Activated T-helper 1 cell treated with anti-CD3 and anti-CD28 coated beads, Interleukin-12 subunit alpha, Interleukin-12 subunit beta, Interleukin-2, Interleukin-4 antibody, amounts not matched to agents 30 ng/mL and 10 ng/mL and 1 ng/mL, durations not matched to agents 14 hours and 24 hours and 36 hours (primary cell): ENCODE measurements at regions not wholly inside any gene's neighbourhood (a gene's known extent, or its start where the extent isn't known, plus 50 kb on each side); places are given as distances from the start of the nearest gene placed in this dataset.

Experiments used
- DNase-seq: peaks from one replicate; pipeline ENCODE4 v3.0.0; 2021; ENCODE audit warnings: low spot score
- H3K27ac Mint-ChIP-seq: one replicate; pipeline ENCODE4 v1.8.0; 2021; ENCODE audit warnings: mild to moderate bottlenecking, mixed read lengths
- H3K27me3 Mint-ChIP-seq: one replicate; pipeline ENCODE4 v1.8.0; 2022; ENCODE audit warnings: mild to moderate bottlenecking, moderate library complexity, mixed read lengths; ENCODE audit not compliant: insufficient read depth
- H3K36me3 Mint-ChIP-seq: one replicate; pipeline ENCODE4 v1.8.0; 2021; ENCODE audit warnings: low read depth, mixed read lengths
- H3K4me1 Mint-ChIP-seq: one replicate; pipeline ENCODE4 v1.8.0; 2021; ENCODE audit warnings: low read depth, mixed read lengths
- H3K4me3 Mint-ChIP-seq: one replicate; pipeline ENCODE4 v1.8.0; 2021; ENCODE audit warnings: mild to moderate bottlenecking, moderate library complexity, mixed read lengths
- H3K9me3 Mint-ChIP-seq: one replicate; pipeline ENCODE4 v1.8.0; 2021; ENCODE audit warnings: mixed read lengths
- intact Hi-C: fragments of 100-400 bp; cut with micrococcal nuclease; formaldehyde crosslinking; loops from one replicate; pipeline ENCODE4 v1.15.1; 2024

- H3K27ac Mint-ChIP-seq, result no peak overlapping the region
- no peaks in the 10 kb centered on the region for H3K9me3 Mint-ChIP-seq
- H3K36me3 Mint-ChIP-seq, result no peaks in the 10 kb centered on the region
- peaks cover 4% of the 10 kb centered on the region for H3K27me3 Mint-ChIP-seq
- H3K4me3 Mint-ChIP-seq, result no peak overlapping the region
- DNase-seq, result no peak
- intact Hi-C loops, result no loop called here
- no peaks in the 10 kb centered on the region for H3K4me1 Mint-ChIP-seq
These were observed 87.0 kb upstream of the ADGRF1 start for GRCh38 chr6:47129129-47129528.

- H3K27ac Mint-ChIP-seq, result no peak overlapping the region
- no peaks in the 10 kb centered on the region for H3K36me3 Mint-ChIP-seq
- intact Hi-C loops, result no loop called here
- no peaks in the 10 kb centered on the region for H3K9me3 Mint-ChIP-seq
- no peaks in the 10 kb centered on the region for H3K4me1 Mint-ChIP-seq
- H3K4me3 Mint-ChIP-seq, result no peak overlapping the region
- no peak for DNase-seq
- no peaks in the 10 kb centered on the region for H3K27me3 Mint-ChIP-seq
These were observed 84.7 kb upstream of the ADGRF1 start for GRCh38 chr6:47126647-47127391.

GRCh38 chr6:47118611-47119010 is 76.5 kb upstream of the ADGRF1 start:
- Mint-ChIP-seq H3K36me3 (no peaks in the 10 kb centered on the region), H3K4me1 (no peaks in the 10 kb centered on the region), H3K4me3 (no peak overlapping the region), H3K9me3 (no peaks in the 10 kb centered on the region), H3K27me3 (no peaks in the 10 kb centered on the region), H3K27ac (no peak overlapping the region)
- no peak for DNase-seq
- intact Hi-C loops, result no loop called here

GRCh38 chr6:47117314-47117713 is 75.2 kb upstream of the ADGRF1 start:
- Mint-ChIP-seq H3K4me3 (no peak overlapping the region), H3K27ac (no peak overlapping the region), H3K36me3 (no peaks in the 10 kb centered on the region), H3K27me3 (no peaks in the 10 kb centered on the region), H3K9me3 (no peaks in the 10 kb centered on the region), H3K4me1 (no peaks in the 10 kb centered on the region)
- intact Hi-C loops, result no loop called here
- no peak for DNase-seq

GRCh38 chr6:47116606-47117005 is 74.5 kb upstream of the ADGRF1 start:
- H3K36me3 Mint-ChIP-seq, result no peaks in the 10 kb centered on the region
- H3K27me3 Mint-ChIP-seq, result no peaks in the 10 kb centered on the region
- H3K4me3 Mint-ChIP-seq, result no peak overlapping the region
- intact Hi-C loops, result no loop called here
- no peaks in the 10 kb centered on the region for H3K9me3 Mint-ChIP-seq
- H3K27ac Mint-ChIP-seq, result no peak overlapping the region
- DNase-seq, result no peak
- H3K4me1 Mint-ChIP-seq, result no peaks in the 10 kb centered on the region

- Mint-ChIP-seq H3K4me3 (no peak overlapping the region), H3K36me3 (no peaks in the 10 kb centered on the region), H3K4me1 (no peaks in the 10 kb centered on the region), H3K27ac (no peak overlapping the region), H3K27me3 (no peaks in the 10 kb centered on the region), H3K9me3 (no peaks in the 10 kb centered on the region)
- no peak for DNase-seq
- intact Hi-C loops, result no loop called here
These were observed 74.0 kb upstream of the ADGRF1 start for GRCh38 chr6:47116086-47116485.

- no peak for DNase-seq
- Mint-ChIP-seq H3K27ac (no peak overlapping the region), H3K9me3 (no peaks in the 10 kb centered on the region), H3K4me1 (no peaks in the 10 kb centered on the region), H3K36me3 (no peaks in the 10 kb centered on the region), H3K4me3 (no peak overlapping the region), H3K27me3 (no peaks in the 10 kb centered on the region)
- intact Hi-C loops, result no loop called here
These were observed 72.3 kb upstream of the ADGRF1 start for GRCh38 chr6:47114460-47114859.

- DNase-seq, result no peak
- no peak overlapping the region for H3K27ac Mint-ChIP-seq
- H3K4me3 Mint-ChIP-seq, result no peak overlapping the region
- no peaks in the 10 kb centered on the region for H3K27me3 Mint-ChIP-seq
- no peaks in the 10 kb centered on the region for H3K9me3 Mint-ChIP-seq
- H3K36me3 Mint-ChIP-seq, result no peaks in the 10 kb centered on the region
- no peaks in the 10 kb centered on the region for H3K4me1 Mint-ChIP-seq
- intact Hi-C loops, result no loop called here
These were observed 70.2 kb upstream of the ADGRF1 start for GRCh38 chr6:47112317-47112716.

- no peaks in the 10 kb centered on the region for H3K4me1 Mint-ChIP-seq
- intact Hi-C loops, result no loop called here
- no peaks in the 10 kb centered on the region for H3K9me3 Mint-ChIP-seq
- H3K27ac Mint-ChIP-seq, result no peak overlapping the region
- no peaks in the 10 kb centered on the region for H3K36me3 Mint-ChIP-seq
- no peaks in the 10 kb centered on the region for H3K27me3 Mint-ChIP-seq
- DNase-seq, result no peak
- no peak overlapping the region for H3K4me3 Mint-ChIP-seq
These were observed 69.6 kb upstream of the ADGRF1 start for GRCh38 chr6:47111685-47112084.

- Mint-ChIP-seq H3K27ac (no peak overlapping the region), H3K4me3 (no peak overlapping the region), H3K27me3 (no peaks in the 10 kb centered on the region), H3K36me3 (no peaks in the 10 kb centered on the region), H3K9me3 (no peaks in the 10 kb centered on the region), H3K4me1 (no peaks in the 10 kb centered on the region)
- DNase-seq, result no peak
- intact Hi-C loops, result no loop called here
These were observed 67.1 kb upstream of the ADGRF1 start for GRCh38 chr6:47109281-47109680.

- H3K9me3 Mint-ChIP-seq, result no peaks in the 10 kb centered on the region
- H3K4me3 Mint-ChIP-seq, result no peak overlapping the region
- no peaks in the 10 kb centered on the region for H3K4me1 Mint-ChIP-seq
- no peaks in the 10 kb centered on the region for H3K27me3 Mint-ChIP-seq
- no peaks in the 10 kb centered on the region for H3K36me3 Mint-ChIP-seq
- intact Hi-C loops, result no loop called here
- no peak overlapping the region for H3K27ac Mint-ChIP-seq
- no peak for DNase-seq
These were observed 64.6 kb upstream of the ADGRF1 start for GRCh38 chr6:47106721-47107197.

- DNase-seq, result no peak
- no peaks in the 10 kb centered on the region for H3K36me3 Mint-ChIP-seq
- no peaks in the 10 kb centered on the region for H3K4me1 Mint-ChIP-seq
- no peak overlapping the region for H3K27ac Mint-ChIP-seq
- H3K27me3 Mint-ChIP-seq, result no peaks in the 10 kb centered on the region
- intact Hi-C loops, result no loop called here
- no peak overlapping the region for H3K4me3 Mint-ChIP-seq
- H3K9me3 Mint-ChIP-seq, result no peaks in the 10 kb centered on the region
These were observed 64.1 kb upstream of the ADGRF1 start for GRCh38 chr6:47106216-47106615.

GRCh38 chr6:47105469-47106178 is 63.5 kb upstream of the ADGRF1 start:
- H3K36me3 Mint-ChIP-seq, result no peaks in the 10 kb centered on the region
- no peaks in the 10 kb centered on the region for H3K4me1 Mint-ChIP-seq
- H3K9me3 Mint-ChIP-seq, result no peaks in the 10 kb centered on the region
- no peak overlapping the region for H3K27ac Mint-ChIP-seq
- intact Hi-C loops, result no loop called here
- no peaks in the 10 kb centered on the region for H3K27me3 Mint-ChIP-seq
- no peak overlapping the region for H3K4me3 Mint-ChIP-seq
- DNase-seq, result no peak
